ENCODE measurements at regions not wholly inside any gene's neighbourhood (a gene's known extent, or its start where the extent isn't known, plus 50 kb on each side); places are given as distances from the start of the nearest gene placed in this dataset.

DNA sequence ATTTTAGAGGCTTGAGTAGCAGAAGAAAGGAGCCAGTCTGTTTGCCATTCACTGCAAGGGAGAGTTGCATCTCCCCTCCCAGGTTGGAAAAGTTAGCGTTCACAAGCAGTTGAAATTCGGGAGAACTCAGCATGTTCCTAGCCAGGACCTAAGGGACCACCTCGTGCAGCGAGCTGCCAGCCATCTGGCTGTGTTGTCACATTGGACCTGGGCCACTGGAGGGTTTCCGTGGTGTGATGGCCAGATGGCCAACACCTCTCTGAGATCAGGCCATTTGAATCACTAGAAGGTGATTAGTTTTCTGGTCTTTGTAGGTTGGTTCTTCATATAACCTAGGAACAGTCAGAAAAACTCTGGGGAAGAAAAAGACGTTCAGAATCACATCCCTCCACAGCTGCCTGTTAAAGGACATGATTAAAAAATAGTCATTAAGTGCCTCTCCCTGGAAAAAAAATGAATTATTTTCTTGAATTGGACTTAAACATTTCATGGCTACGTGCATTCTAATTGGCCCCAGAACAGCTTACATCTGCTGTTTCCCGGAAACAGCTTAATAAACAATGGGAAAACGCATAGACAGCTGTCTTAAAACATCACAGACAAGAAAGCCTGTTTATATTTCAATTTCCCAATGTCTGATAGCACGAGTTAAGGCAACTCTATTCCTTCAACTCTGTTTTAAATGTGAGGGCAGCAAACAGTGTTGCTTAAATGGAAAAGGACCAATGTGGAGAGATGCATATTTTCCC lies 303.9 kb downstream of the TENT4A start:
- no peak for ATAC-seq
- TF ChIP-seq ZNF8 (CRISPR knock-in tag; IDR thresholded peaks at IDR 0.05): no peak
- TF ChIP-seq ZFP3 (CRISPR knock-in tag; IDR thresholded peaks at IDR 0.05): no peak
- TF ChIP-seq, protein P1, sequence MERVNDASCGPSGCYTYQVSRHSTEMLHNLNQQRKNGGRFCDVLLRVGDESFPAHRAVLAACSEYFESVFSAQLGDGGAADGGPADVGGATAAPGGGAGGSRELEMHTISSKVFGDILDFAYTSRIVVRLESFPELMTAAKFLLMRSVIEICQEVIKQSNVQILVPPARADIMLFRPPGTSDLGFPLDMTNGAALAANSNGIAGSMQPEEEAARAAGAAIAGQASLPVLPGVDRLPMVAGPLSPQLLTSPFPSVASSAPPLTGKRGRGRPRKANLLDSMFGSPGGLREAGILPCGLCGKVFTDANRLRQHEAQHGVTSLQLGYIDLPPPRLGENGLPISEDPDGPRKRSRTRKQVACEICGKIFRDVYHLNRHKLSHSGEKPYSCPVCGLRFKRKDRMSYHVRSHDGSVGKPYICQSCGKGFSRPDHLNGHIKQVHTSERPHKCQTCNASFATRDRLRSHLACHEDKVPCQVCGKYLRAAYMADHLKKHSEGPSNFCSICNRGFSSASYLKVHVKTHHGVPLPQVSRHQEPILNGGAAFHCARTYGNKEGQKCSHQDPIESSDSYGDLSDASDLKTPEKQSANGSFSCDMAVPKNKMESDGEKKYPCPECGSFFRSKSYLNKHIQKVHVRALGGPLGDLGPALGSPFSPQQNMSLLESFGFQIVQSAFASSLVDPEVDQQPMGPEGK (CRISPR knock-in tag; IDR thresholded peaks at IDR 0.05; ENCODE audit: borderline replicate concordance): no peak
- TF ChIP-seq PPARA (CRISPR knock-in tag; IDR thresholded peaks at IDR 0.05; ENCODE audit: borderline replicate concordance): no peak
- TF ChIP-seq GLIS3 (CRISPR knock-in tag; IDR thresholded peaks at IDR 0.05): no peak
- TF ChIP-seq, protein P2, sequence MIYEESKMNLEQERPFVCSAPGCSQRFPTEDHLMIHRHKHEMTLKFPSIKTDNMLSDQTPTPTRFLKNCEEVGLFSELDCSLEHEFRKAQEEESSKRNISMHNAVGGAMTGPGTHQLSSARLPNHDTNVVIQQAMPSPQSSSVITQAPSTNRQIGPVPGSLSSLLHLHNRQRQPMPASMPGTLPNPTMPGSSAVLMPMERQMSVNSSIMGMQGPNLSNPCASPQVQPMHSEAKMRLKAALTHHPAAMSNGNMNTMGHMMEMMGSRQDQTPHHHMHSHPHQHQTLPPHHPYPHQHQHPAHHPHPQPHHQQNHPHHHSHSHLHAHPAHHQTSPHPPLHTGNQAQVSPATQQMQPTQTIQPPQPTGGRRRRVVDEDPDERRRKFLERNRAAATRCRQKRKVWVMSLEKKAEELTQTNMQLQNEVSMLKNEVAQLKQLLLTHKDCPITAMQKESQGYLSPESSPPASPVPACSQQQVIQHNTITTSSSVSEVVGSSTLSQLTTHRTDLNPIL (CRISPR knock-in tag; IDR thresholded peaks at IDR 0.05; ENCODE audit: low read depth): no peak

DNA sequence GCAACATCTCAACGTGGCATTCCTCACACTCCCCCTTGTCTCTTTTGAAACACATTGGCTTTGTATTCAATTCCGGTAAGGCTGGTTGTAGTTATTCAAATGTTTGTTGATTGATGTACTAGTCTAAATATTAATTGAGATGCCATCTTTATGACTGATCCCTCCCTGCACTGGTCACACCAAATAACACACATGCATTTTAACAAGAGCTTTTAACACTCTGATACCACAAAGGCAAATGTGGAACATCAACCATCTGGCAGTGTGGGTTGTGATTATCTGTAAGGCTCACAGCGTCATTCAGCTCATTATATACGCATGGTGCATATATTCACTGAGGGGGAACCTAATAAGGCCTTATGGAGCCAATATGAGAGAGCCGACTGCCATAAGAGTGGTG lies 305.0 kb downstream of the TENT4A start:
- TF ChIP-seq, protein P2 (CRISPR knock-in tag; IDR thresholded peaks at IDR 0.05; ENCODE audit: low read depth): no peak
- TF ChIP-seq ZNF565 (CRISPR knock-in tag; conservative IDR thresholded peaks at IDR 0.05; ENCODE audit: low read depth) (no peak), ZC3H10 (CRISPR knock-in tag; IDR thresholded peaks at IDR 0.05) (no peak), ARNTL (CRISPR knock-in tag; IDR thresholded peaks at IDR 0.05; ENCODE audit: borderline replicate concordance, low read depth) (no peak), BACH2 (CRISPR knock-in tag; IDR thresholded peaks at IDR 0.05; ENCODE audit: borderline replicate concordance) (no peak), ISL1 (CRISPR knock-in tag; IDR thresholded peaks at IDR 0.05) (no peak), OSR1 (CRISPR knock-in tag; IDR thresholded peaks at IDR 0.05) (no peak), ZFP30 (CRISPR knock-in tag; IDR thresholded peaks at IDR 0.05) (no peak), ZNF70 (CRISPR knock-in tag; IDR thresholded peaks at IDR 0.05) (no peak)
- TF ChIP-seq, protein P3, sequence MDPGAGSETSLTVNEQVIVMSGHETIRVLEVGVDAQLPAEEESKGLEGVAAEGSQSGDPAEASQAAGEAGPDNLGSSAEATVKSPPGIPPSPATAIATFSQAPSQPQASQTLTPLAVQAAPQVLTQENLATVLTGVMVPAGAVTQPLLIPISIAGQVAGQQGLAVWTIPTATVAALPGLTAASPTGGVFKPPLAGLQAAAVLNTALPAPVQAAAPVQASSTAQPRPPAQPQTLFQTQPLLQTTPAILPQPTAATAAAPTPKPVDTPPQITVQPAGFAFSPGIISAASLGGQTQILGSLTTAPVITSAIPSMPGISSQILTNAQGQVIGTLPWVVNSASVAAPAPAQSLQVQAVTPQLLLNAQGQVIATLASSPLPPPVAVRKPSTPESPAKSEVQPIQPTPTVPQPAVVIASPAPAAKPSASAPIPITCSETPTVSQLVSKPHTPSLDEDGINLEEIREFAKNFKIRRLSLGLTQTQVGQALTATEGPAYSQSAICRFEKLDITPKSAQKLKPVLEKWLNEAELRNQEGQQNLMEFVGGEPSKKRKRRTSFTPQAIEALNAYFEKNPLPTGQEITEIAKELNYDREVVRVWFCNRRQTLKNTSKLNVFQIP (CRISPR knock-in tag; IDR thresholded peaks at IDR 0.05; ENCODE audit: borderline replicate concordance, low read depth): no peak
- ATAC-seq: no peak

DNA sequence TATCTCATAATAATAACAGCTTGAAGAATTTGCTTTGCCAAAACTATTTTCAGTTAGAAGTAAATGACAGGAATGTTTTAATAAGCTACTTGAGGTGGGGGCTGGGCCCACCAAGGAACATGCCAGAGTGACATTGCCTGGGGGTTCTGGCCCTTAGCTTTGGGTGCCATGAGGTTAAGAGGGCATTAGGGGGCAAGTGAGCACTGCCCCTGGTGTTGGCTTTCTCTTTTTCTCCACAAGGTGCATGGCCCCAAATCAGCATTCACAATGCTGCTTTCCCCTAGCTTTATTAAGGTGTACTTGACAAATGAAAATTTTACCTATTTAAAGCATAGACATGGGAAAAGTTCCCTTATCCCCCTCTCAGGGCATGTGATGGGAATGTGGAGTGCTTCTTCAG lies 305.4 kb downstream of the TENT4A start:
- TF ChIP-seq, protein P2 (CRISPR knock-in tag; IDR thresholded peaks at IDR 0.05; ENCODE audit: low read depth): no peak
- no peak for TF ChIP-seq ZNF565 (CRISPR knock-in tag; conservative IDR thresholded peaks at IDR 0.05; ENCODE audit: low read depth)
- no peak for TF ChIP-seq ESRRG (CRISPR knock-in tag; IDR thresholded peaks at IDR 0.05)
- no peak for TF ChIP-seq ZNF8 (CRISPR knock-in tag; IDR thresholded peaks at IDR 0.05)
- no peak for TF ChIP-seq ZC3H10 (CRISPR knock-in tag; IDR thresholded peaks at IDR 0.05)
- no peak for TF ChIP-seq ZFP30 (CRISPR knock-in tag; IDR thresholded peaks at IDR 0.05)
- TF ChIP-seq ARNTL (CRISPR knock-in tag; IDR thresholded peaks at IDR 0.05; ENCODE audit: borderline replicate concordance, low read depth): no peak
- no peak for TF ChIP-seq PPARA (CRISPR knock-in tag; IDR thresholded peaks at IDR 0.05; ENCODE audit: borderline replicate concordance)
- TF ChIP-seq, protein P3 (CRISPR knock-in tag; IDR thresholded peaks at IDR 0.05; ENCODE audit: borderline replicate concordance, low read depth): no peak
- no peak for TF ChIP-seq TCF4 (CRISPR knock-in tag; IDR thresholded peaks at IDR 0.05; ENCODE audit: borderline replicate concordance)
- TF ChIP-seq, protein P4, sequence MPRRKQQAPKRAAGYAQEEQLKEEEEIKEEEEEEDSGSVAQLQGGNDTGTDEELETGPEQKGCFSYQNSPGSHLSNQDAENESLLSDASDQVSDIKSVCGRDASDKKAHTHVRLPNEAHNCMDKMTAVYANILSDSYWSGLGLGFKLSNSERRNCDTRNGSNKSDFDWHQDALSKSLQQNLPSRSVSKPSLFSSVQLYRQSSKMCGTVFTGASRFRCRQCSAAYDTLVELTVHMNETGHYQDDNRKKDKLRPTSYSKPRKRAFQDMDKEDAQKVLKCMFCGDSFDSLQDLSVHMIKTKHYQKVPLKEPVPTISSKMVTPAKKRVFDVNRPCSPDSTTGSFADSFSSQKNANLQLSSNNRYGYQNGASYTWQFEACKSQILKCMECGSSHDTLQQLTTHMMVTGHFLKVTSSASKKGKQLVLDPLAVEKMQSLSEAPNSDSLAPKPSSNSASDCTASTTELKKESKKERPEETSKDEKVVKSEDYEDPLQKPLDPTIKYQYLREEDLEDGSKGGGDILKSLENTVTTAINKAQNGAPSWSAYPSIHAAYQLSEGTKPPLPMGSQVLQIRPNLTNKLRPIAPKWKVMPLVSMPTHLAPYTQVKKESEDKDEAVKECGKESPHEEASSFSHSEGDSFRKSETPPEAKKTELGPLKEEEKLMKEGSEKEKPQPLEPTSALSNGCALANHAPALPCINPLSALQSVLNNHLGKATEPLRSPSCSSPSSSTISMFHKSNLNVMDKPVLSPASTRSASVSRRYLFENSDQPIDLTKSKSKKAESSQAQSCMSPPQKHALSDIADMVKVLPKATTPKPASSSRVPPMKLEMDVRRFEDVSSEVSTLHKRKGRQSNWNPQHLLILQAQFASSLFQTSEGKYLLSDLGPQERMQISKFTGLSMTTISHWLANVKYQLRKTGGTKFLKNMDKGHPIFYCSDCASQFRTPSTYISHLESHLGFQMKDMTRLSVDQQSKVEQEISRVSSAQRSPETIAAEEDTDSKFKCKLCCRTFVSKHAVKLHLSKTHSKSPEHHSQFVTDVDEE (CRISPR knock-in tag; IDR thresholded peaks at IDR 0.05): no peak
- no peak for ATAC-seq
